NAMALWA (cell line): ENCODE measurements at regions not wholly inside any gene's neighbourhood (a gene's known extent, or its start where the extent isn't known, plus 50 kb on each side); places are given as distances from the start of the nearest gene placed in this dataset.

Experiments used
- DNase-seq: peaks from one replicate; pipeline ENCODE4 v3.0.0-alpha.2; 2015; ENCODE audit warnings: low spot score

DNA sequence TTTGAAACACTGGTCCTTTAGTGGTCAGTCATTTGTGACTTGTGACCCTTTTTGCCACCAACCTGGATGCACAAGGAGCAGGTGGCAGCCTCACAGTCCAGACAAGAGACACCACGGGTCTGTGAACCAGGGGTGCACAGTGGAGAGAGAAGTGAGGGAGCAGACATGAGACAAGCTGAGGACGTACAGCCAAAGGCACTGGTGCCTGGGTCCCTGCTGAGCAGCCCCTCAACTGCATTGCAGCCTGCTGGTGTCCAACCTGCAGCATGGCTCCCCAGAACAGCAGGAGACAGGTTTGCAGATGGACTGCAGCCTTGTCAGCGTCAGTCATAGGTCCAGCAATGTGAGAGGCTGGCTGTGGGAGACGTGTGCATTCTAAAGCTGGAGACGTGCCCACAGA is 124.2 kb upstream of the FSTL4 start:
- DNase-seq = no peak

DNA sequence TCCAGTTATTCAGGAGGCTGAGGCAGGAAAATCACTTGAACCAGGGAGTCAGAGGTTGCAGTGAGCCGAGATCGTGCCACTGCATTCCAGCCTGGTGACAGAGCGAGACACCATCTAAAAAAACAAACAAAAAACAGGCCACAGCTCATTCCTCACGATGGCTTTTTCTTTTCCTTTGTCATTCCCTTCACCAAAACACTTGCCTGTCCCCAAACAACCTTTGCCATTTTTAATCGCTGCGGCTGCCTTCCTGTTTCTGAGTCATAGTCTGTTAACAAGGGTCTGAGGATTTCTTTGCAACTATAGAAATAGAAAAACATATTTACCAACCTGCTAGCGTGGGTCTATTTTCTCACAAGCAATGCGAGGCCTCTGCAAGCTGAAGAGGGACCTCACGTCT is 123.0 kb upstream of the FSTL4 start:
- DNase-seq = no peak

DNA sequence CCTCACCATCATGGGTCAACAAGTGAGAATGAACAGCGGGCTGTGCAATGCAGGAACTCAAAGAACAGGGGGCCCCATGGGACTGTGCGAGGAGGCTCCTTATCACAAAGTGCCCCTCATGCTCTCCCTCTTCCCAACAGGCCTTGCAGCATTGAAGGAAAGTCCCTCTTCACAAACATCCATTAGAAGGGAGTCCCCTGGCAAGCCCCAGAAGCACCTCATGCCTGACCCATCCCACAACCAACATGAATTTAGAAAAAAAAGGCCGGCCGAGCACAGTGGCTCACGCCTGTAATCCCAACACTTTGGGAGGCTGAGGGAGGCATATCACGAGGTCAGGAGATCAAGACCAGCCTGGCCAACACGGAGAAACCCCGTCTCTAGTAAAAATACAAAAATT is 122.6 kb upstream of the FSTL4 start:
- no peak for DNase-seq

DNA sequence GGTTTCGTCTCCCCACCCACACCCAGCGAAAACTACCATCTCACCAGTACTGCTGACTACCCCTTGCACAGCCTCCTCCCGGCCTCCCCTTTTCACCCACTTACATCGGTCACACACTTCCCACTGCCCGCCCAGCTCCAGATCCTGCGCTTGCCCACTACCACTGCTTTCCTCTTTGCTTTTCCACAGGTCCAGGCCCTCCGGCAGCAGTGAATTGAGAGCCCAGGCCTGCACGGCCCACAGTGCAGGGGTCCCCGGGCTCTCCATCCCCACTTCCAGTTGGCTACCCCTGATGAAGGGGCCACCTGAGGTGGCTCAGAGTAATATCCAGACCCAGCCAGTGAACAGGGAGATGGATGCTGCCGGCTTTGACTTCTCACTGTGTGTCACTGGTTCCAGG is 120.2 kb upstream of the FSTL4 start:
- DNase-seq = no peak

DNA sequence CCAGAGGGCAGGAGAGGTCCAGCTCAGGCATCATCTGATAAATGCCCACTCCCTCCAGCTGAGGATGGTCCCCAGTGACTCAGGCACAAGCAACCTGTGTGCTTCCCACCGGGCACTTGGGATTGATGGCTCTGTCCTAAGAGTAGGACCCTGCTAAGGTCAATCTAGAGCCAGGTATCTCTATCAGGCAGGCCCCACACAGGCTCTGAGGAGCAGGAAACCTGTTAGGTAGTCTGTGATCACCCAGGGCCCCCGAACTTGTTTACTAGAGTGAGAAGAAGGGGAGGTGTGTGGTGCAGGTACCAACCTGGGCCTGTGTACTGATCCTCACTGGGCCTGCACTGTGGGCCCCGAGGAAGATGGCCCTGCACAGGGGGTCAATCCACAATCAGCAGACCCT is 119.6 kb upstream of the FSTL4 start:
- DNase-seq = no peak

DNA sequence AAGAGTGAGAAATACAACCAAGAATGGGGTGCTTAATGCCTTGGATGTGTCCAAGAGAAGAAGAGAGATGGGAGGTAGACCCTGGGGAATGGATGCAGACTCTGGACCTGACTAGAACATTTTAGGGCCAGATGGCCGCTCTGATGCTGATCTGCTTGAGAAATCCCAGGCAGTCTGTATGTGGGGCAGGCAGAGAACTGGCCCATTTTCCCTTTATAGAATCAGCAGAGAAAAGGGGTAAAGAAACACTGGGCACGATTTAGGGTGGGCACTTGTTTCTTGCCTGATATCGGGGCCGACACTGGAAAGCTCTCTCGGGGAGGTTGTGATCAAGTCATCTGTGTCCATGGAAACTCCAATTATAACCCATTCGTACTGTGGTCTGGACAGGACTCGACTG is 118.5 kb upstream of the FSTL4 start:
- DNase-seq = no peak

DNA sequence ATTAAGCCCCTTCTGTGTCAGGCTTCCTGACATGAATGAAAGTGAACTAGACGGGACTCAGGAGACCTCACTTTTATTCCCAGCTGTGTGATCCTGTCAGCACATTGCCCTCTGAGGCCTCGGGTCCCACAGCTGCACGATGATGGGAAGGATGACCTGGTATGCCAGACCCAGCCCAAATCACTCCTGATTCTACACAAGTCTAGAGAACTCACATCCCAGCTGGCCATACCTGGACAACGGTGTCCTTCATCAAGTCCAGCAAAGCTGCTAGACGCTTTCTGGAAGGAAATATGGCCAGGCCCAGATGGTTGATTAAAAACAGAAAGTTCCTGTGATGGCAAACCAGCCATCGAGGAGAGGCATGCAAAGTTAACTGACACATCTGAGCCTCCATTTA is 118.0 kb upstream of the FSTL4 start:
- DNase-seq = no peak

DNA sequence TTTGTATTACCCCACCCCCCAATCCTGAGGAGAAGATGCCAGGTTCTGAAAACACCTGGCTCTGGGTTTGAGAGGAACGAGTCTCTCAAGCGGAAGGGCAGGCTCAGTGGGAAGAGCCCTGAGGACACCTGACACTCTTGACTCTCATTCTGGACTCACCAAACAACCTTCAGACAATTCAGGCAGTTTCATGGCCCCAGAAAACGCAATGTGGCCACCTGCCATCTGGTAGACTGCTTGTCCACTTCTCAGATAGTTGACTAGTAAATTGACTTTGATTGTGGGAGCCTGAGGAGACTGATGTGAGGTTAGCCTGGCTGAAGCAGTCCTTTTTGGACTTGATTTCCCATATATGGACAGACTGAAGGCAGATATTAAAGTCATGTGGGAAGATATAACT is 117.5 kb upstream of the FSTL4 start:
- DNase-seq = no peak

DNA sequence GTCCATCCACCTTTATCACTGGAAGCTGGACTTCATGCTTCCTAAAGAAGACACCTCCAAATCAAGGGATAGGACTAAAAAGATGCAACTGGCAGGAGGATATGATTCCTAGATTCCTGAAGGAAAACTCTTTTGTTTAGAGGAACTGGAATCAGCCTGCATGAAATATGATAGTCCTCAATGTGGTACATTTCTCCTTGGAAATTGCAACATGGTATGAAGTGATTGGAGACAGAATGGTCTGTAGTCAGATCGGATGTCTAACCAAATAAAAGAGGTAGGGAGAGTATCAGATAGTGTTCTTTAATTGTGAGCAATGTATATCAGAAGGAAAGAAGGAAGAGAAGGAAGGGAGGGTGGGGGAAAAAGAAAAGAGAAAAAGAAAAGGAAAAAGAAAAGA is 116.1 kb upstream of the FSTL4 start:
- no peak for DNase-seq

DNA sequence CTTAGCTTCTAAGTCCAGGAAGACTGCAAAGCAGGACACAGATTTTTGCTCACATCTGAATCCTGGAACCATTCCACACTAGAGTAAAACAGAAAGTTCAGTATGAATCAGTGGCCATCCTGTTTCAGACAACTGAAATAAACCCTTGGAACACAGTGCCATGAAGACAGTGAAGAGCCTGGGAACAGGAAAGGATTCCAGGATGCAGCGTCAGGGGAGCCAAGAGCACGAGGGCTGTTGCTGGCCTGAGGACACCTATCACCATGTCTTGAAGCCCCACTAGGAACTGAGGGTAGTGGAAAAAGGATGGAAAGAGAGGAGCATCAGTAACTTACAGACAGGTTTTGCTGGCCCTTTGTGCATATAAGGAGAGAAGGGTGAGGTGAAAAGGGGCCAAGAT is 115.3 kb upstream of the FSTL4 start:
- DNase-seq = no peak

DNA sequence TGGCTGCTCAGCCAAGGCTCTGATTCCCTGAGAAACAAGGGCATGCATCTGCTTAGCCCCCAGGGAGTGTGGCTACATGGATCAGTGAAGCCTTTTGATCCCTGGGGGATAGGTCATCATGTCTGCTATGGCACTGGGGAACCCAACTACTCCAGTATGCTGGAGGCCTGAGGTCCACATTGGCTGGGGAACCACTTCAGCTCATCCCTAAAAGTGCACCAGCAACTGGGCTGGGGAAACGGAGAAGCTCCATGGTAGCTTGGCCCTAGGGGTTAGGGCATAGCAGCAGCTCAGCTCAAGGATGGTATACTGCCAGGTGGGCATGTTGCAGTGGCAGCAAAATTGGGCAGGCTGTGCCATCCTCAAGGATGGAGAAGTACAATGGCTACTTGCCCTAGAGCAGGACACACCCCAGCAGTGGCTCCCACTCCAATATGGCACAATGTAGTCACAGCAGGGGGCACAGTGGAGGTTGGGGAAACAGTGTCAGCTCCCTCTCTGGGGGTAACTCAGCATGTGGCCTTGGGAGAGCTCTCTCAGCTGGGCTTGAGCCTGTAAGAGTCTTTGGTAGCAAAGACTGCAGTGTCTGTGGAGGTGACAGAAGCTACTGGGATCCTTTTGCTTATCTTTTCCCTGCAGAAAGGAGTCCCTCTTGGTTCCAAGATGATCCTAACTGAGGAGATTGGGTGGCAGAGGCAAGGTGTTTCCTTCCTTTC is 111.5 kb upstream of the FSTL4 start:
- DNase-seq = no peak

DNA sequence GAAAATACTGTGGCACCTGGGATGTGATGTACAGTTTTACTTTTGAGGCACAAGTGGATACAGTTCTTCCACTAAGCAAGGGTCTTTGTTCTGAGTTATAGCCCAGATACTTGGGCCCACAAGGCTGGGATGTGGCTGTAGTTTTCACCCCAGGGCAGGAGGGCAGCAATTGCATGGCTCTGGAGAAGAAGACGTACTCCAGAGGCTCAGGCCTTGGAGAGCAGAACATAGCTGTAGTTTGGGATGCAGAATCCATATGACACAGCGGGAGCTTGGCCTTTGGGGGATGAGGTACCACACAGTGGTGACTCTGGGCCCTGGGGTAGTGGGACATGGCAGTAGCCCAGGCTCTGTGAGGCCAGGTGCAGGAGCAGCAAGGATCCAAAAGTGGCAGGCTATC is 110.8 kb upstream of the FSTL4 start:
- no peak for DNase-seq

DNA sequence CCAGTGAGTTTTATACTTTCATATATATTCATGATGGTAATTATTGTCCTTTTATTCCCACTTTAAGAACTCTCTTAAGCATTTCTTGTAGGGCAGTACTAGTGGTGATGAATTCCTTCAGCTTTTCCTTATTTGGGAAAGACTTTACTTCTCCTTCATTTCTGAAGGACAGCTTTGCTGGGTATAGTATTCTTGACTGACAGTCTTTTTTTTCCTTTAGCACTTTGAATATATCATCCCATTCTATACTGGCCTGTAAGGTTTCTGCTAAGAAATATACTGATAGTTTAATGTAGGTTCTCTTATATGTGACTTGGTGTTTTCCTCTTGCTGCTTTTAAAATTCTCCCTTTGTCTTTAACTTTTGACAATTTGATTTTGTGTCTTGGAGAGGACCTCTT is 109.0 kb upstream of the FSTL4 start:
- DNase-seq = no peak

DNA sequence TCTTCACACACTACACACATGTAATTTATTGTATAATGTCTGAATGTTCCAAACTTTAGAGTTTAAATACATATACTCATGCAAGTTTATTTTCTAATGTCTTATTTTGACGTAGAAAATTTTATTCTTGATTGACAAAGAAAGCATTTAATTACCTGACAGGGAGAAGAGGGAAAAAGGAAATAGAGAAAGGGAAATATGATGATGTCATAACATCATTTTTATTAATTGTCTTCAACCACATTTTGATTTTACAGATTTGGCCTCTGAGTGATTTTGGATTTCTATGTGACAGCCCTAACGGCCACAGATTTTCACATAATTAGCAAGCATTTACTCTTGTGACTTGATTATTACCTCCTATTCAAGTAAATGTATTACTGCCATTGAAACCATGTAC is 106.1 kb upstream of the FSTL4 start:
- DNase-seq = no peak

DNA sequence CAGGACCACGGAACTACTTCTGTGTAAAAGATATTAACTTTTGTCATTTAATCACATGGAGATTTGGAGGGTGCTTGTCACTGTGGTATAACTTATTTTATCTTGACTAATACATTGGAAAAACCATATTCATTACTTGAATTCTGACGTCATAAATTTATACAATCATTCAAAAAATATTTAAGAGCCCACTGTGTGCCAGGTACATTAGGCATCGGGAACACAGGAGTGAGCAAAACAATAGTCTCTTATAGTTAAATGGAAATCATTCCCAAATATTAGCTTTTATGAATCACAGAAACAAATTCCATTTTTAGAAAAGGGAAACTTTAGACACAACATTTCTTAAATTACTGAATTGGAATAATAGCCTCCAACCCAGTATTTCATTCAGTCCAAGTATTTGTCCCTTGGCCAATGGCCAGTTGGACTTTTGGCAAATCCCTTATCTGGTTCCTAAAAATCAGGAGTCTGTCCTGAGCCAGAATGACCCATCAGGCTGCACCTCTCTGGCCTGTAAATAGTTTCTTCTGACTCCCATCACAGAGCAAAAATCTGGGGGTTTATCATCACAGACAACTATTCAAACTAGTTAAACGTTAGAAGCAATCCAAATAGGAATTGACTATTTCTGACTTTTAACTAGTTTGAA is 104.3 kb upstream of the FSTL4 start:
- no peak for DNase-seq

DNA sequence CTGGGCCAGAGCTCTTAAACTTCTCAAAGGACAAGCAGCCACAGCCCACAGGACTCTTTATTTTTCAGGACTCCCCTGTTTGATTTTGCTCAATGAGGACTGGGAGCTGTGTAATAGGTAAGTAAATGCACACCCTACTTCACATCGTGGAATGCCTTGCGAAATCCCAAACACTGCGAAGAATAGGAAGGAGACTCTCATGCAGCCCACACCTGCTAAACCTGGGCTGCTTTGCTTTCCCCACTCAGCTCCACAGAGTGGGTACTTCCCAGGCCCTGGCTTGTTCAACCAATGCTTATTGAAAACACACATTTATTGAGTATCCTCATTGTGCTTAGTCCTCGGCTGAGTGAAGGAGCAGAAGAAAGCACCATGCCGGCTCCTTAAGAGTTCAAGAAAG is 103.3 kb upstream of the FSTL4 start:
- no peak for DNase-seq

DNA sequence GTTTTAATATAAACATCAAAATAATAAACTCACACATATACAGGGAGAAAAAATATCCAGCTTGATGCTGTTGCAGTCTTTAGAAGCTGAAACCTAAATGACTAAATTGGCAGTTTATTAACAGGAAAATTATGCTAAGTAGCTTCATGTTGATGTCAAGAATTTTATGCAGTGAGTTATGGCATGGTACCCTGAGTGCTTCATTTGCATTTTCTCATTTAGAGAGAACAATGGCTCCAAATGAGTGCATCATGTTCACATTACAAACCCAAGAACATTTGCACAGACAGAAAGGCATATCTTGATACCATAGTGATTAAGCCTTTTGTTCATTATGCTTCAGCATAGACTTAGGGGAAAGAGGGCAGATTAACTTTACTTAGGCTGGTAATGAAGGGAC is 102.9 kb upstream of the FSTL4 start:
- no peak for DNase-seq

DNA sequence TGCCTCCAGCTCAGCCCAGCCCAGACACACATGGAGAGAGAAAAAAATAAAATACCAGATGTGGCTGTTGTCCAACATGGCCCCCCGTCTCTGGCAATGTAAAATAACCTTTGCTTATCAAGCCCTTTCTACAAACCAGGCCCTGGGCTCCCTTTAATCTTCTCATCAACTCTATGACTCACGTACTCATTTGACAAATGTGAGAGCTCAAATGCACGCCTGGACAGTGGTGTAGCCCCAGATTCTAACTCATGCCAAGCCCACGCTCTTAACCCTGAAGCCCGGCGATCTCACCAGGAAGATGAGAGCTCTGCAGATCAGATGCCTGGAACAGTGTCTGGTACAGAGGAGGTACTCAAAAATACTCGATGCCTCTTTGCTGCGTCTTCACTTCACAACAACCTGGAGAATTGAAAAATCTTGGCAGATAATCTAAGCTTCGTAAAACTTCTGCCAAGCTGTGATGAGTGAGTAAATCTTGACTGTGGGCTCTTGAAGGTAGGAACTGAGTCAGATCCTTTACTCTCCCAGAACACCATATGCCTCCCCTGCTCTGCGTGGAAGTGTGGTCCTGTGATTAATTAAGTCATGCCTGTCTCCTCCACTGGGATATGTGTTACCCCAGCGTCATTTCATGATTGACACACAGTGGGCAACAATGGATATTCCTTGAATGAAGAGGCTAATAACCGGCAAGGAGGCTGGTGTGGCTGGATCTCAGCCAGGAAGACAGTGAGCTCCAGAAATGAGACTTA is 102.0 kb upstream of the FSTL4 start:
- no peak for DNase-seq

DNA sequence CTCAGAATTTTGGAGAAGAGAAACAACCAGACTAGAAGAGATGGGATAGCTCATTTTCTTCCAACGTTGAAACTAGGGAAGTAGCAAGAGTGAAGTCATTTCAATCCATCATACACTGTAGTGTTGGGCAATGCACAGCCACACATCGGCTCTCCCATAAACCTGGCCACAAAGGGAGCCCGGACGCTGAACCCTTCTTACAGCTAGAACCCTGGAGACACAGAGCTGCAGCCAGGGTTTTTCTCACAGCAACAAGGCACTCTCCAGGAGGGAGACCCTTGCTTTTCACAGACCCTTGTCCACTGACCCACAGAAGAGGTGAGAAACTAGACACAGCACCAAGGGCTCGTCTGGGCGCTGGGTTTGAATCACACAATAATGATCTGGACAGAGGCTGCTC is 101.4 kb upstream of the FSTL4 start:
- no peak for DNase-seq

DNA sequence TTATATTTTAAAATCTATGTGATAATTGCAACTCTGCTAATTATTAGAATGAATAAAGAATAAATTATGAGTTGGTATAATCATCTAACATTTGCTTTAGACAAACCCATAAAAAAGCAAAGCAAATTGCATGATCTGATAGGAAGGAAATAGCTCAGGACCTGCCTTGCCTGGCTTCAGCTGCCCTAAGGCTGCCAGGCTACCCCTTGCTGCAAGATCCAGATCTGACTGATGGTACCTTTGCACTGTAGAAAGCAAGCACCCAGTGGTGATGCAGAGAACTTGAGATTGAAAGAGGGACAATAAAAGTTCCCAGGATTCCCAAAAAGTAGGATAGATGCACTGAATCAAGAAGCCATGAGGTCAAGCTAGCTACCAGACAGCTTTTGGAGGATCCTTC is 100.9 kb upstream of the FSTL4 start:
- no peak for DNase-seq

DNA sequence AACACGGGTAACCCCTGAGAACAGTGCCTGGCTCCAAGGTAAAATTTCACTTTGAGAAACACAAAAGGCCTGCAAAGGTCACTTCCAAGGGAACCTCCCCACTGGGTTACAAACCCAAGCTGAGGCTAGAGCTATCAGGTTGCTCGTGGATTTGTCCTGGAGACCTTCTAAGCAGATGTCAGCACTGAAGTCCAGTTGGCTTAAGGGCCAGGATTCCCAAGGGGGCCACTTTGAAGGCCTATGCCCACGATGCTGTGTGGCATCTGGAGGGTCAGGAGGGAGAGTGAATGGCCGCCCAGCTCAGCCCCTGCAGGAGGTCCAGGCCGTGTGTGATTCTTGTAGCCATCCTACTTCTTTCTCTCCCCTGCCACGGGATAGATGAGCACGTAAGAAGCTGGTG is 100.2 kb upstream of the FSTL4 start:
- DNase-seq = no peak

DNA sequence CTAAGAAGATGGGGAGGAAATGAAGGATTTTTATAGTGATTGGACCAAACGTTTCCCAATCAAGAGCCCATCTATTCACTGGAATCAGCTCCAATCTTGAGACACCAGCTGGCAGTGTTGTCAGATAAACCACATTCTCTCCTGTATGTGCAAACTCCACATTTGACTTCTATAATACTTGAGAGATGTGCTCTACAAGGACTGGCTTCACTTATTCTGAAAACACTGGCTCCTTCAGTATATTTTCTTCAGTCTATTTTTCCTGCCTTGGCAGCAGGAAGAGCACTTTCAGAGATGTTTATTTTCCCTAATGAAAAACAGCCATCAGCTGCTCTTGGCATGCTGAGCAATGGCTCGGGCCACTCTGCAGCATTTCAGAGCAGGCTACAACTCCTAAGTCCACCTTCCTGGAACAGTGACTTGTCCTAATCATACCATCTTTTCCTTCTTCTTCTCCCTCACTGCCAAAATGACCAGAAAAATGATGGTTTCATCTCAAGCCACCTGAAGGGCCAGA is 96.9 kb upstream of the FSTL4 start:
- no peak for DNase-seq

DNA sequence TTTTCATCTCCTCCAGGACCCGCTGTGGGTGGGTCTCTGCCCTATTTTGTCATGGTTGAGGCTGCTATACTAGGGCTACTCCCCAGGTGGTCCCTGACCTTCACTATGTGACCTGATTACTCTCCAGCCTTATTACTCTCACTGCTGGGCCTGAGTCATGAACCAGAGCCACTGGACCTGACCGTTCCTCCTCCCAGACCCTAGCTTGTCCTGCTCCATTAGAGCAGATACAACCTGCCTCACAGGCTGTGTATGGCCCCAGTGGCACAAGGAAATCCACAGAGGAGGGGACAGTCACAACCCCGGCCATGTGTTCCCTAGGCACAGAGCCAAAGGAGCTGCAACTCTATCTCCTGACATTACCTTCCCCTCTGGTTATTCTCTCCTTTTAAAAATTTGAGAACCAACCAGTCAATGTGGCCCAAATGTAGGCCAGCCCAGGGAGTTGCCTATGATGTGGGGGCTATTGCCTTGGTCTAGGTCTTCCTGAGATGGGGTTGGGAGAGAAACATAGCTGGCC is 96.0 kb upstream of the FSTL4 start:
- DNase-seq = no peak
